GM12878 (cell line): ENCODE measurements at regions not wholly inside any gene's neighbourhood (a gene's known extent, or its start where the extent isn't known, plus 50 kb on each side); places are given as distances from the start of the nearest gene placed in this dataset.

Experiments
- ATAC-seq: fragments of 200-7000 bp; cut with Tn5 transposase; 3 replicates; pipeline ENCODE4 v1.9.1; 2020; ENCODE audit warnings: mild to moderate bottlenecking, moderate library complexity
- BruUV-seq: library from RNA; stranded (reverse); fragments of 400-500 nt; replicated peaks from 2 replicates; lab custom pipeline; 2021; lab: Mats Ljungman, UMichigan
- CTCF ChIA-PET: fragments of 300-600 bp; sonication (Branson Sonifier 250); formaldehyde crosslinking; extraction: SDS; loops from one replicate; lab custom pipeline; 2021; ENCODE audit warnings: inconsistent platforms; lab: Yijun Ruan, JAX
- POLR2A ChIA-PET: fragments of 350-600 bp; formaldehyde crosslinking; extraction: SDS; loops from one replicate; lab custom pipeline; 2021; ENCODE audit warnings: inconsistent platforms; lab: Charles Lee
- RAD21 ChIA-PET: fragments of 300-600 bp; sonication (Branson Sonifier 250); formaldehyde crosslinking; loops from one replicate; lab custom pipeline; 2023; ENCODE audit warnings: antibody characterized with exemption; ENCODE audit not compliant: unreplicated experiment; lab: Charles Lee
- SMC1A ChIA-PET: fragments of 300-600 bp; sonication (Branson Sonifier 250); formaldehyde crosslinking; loops from one replicate; lab custom pipeline; 2023; ENCODE audit not compliant: unreplicated experiment, uncharacterized antibody; lab: Charles Lee
- DNase-seq: peaks from one replicate; pipeline ENCODE4 v3.0.0-alpha.2; 2011; ENCODE audit warnings: low read depth, low spot score
- FAIRE-seq: peaks from 3 replicates; lab custom pipeline; 2011; peaks lifted over from hg19 to GRCh38; lab: Jason Lieb, UNC
- H2AFZ ChIP-seq: 2 replicates; pipeline ENCODE4 v1.6.0; 2011; ENCODE audit warnings: low read depth, low read length, control low read depth; ENCODE audit not compliant: control insufficient read depth
- H3K27ac ChIP-seq: 2 replicates; pipeline ENCODE4 v1.5.1; 2011; ENCODE audit warnings: control low read depth; ENCODE audit not compliant: control insufficient read depth, insufficient read depth
- H3K27me3 ChIP-seq, 2 experiments: replicated peaks in 1 of 2; 2 replicates each; pipeline versions ENCODE4 v1.6.0 to v1.6.1; 2011; ENCODE audit warnings: low read length in 1 of 2; ENCODE audit not compliant: control insufficient read depth in 2 of 2, insufficient read depth in 2 of 2
- H3K36me3 ChIP-seq, 2 experiments: 2 replicates each; pipeline ENCODE4 v1.5.1; 2011; ENCODE audit warnings: low read length in 1 of 2; ENCODE audit not compliant: control insufficient read depth in 2 of 2, insufficient read depth in 2 of 2
- H3K4me1 ChIP-seq: 2 replicates; pipeline ENCODE4 v1.6.1; 2011; ENCODE audit warnings: mild to moderate bottlenecking, low read length, moderate library complexity, mixed read lengths; ENCODE audit not compliant: control insufficient read depth, insufficient read depth
- H3K4me2 ChIP-seq: 2 replicates; pipeline ENCODE4 v1.6.0; 2011; ENCODE audit warnings: control low read depth; ENCODE audit not compliant: control insufficient read depth, insufficient read depth
- H3K4me3 ChIP-seq: fragments of 200-600 bp; sonication (generic); 2 replicates; pipeline ENCODE4 v1.5.1; 2016
- H3K79me2 ChIP-seq: 2 replicates; pipeline ENCODE4 v1.6.0; 2011; ENCODE audit warnings: low read length; ENCODE audit not compliant: control insufficient read depth, insufficient read depth
- H3K9ac ChIP-seq: 2 replicates; pipeline ENCODE4 v1.8.0; 2011; ENCODE audit warnings: low read length, control low read depth, mixed read lengths; ENCODE audit not compliant: control insufficient read depth, insufficient read depth
- H3K9me3 ChIP-seq: replicated peaks from 3 replicates; pipeline ENCODE4 v1.5.1; 2011; ENCODE audit warnings: mild to moderate bottlenecking, low read length; ENCODE audit not compliant: control insufficient read depth, insufficient read depth
- H4K20me1 ChIP-seq: 2 replicates; pipeline ENCODE4 v1.6.0; 2011; ENCODE audit not compliant: control insufficient read depth, insufficient read depth
- EP300 ChIP-seq, 2 experiments: fragments of 150-350 bp in 1 of 2; IDR thresholded peaks; 2 replicates each; pipeline ENCODE4 v1.6.1; 2011 to 2012; ENCODE audit warnings: low read depth in 2 of 2, low read length in 2 of 2, borderline replicate concordance in 1 of 2, improper control_type of control experiment in 1 of 2, inconsistent platforms in 1 of 2; ENCODE audit not compliant: control insufficient read depth in 1 of 2
- HDAC6 ChIP-seq: fragments of 200-600 bp; sonication (generic); IDR thresholded peaks from one replicate; pipeline ENCODE4 v1.8.0; 2017; ENCODE audit warnings: antibody characterized with exemption; ENCODE audit not compliant: unreplicated experiment
- JUND ChIP-seq: IDR thresholded peaks from 2 replicates; pipeline ENCODE4 v1.6.1; 2012; ENCODE audit warnings: low read depth, mild to moderate bottlenecking, low read length, improper control_type of control experiment, moderate library complexity
- KLF5 ChIP-seq: fragments of 450-650 bp; IDR thresholded peaks from 2 replicates; pipeline ENCODE4 v1.6.1; 2014; ENCODE audit warnings: mild to moderate bottlenecking; ENCODE audit not compliant: partially characterized antibody
- ZBTB40 ChIP-seq: fragments of 450-650 bp; IDR thresholded peaks from 2 replicates; pipeline ENCODE4 v1.6.1; 2016; ENCODE audit warnings: mild to moderate bottlenecking, moderate library complexity, borderline replicate concordance
- WGBS: methylation state at CpG from one replicate; pipeline ENCODE4 v1.1.6; 2016; ENCODE audit warnings: low lambda C conversion rate; ENCODE audit not compliant: insufficient replicate concordance, insufficient coverage; ENCODE audit errors: missing lambda C conversion rate; 5-methylcytosine and 5-hydroxymethylcytosine counted together
- in situ Hi-C: fragments of 300-500 bp; cut with MboI; formaldehyde crosslinking; loops from 9 replicates; pipeline ENCODE4 v1.14.3; 2018; ENCODE audit warnings: mixed read lengths
- intact Hi-C: fragments of 100-400 bp; cut with micrococcal nuclease; formaldehyde crosslinking; loops from one replicate; pipeline ENCODE4 v1.14.2; 2022; ENCODE audit not compliant: unreplicated experiment
- TF ChIP-seq, protein P1 (sequence below): IDR thresholded peaks from 2 replicates; pipeline ENCODE4 v1.6.1; 2012; ENCODE audit warnings: low read depth, low read length, improper control_type of control experiment

DNA sequence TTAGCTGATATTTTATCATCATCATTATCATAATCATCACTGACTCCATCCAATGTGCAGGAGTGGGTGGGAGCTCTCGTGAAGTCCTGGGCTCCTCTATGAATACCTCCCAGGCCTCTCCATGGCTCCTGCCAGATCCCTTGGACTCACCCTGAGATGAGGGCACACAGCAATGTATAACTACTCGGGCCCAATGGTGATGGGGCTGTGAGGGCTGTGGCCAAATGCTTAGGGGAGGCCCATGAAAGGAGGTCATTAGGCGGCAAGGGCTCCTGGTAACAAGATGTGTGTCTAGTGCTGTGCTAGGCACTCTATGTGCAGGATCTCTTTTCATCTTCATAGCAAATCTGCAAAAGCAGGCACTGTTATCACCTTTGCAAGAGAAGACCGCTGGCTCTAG lies 270.9 kb downstream of the GLRX3 start:
- ChIA-PET POLR2A (no interaction called here), RAD21 (no interaction called here), SMC1A (no interaction called here), CTCF (no interaction called here)
- no peak for FAIRE-seq
- no TSS peak for BruUV-seq
- Histone ChIP-seq H3K4me1 (no peaks in the 10 kb centered on the region), H3K9ac (no peak overlapping the region), H3K27me3 (no peaks in the 10 kb centered on the region), H3K4me3 (no peak overlapping the region), H4K20me1 (no peaks in the 10 kb centered on the region), H3K79me2 (no peaks in the 10 kb centered on the region), H3K4me2 (no peak overlapping the region), H3K27ac (no peak overlapping the region), H3K9me3 (no peaks in the 10 kb centered on the region), H3K36me3 (no peaks in the 10 kb centered on the region), H2AFZ (no peak overlapping the region)
- 42% methylated on average over 4 of the region's 4 CpGs for WGBS
- no peak for DNase-seq
- intact Hi-C loops: no loop called here
- in situ Hi-C loops: no loop called here
- TF ChIP-seq ZBTB40: no peak
- no peak for TF ChIP-seq HDAC6
- TF ChIP-seq JUND: no peak
- TF ChIP-seq EP300 (IDR thresholded peaks at IDR 0.05; ENCODE audit: borderline replicate concordance in 1 of 2, control insufficient read depth in 1 of 2, low read depth in 2 of 2, low read length in 2 of 2): no peak
- no peak for TF ChIP-seq KLF5
- TF ChIP-seq, protein P1, sequence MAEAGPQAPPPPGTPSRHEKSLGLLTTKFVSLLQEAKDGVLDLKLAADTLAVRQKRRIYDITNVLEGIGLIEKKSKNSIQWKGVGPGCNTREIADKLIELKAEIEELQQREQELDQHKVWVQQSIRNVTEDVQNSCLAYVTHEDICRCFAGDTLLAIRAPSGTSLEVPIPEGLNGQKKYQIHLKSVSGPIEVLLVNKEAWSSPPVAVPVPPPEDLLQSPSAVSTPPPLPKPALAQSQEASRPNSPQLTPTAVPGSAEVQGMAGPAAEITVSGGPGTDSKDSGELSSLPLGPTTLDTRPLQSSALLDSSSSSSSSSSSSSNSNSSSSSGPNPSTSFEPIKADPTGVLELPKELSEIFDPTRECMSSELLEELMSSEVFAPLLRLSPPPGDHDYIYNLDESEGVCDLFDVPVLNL: no peak
- no peak for ATAC-seq
